ENCODE measurements at regions not wholly inside any gene's neighbourhood (a gene's known extent, or its start where the extent isn't known, plus 50 kb on each side); places are given as distances from the start of the nearest gene placed in this dataset.

GRCh38 chr2:209368406-209368805 lies 55.4 kb upstream of the MAP2 start:
- TF ChIP-seq CTCF (IDR thresholded peaks at IDR 0.05), result no peak
- TF ChIP-seq POLR2A (IDR thresholded peaks at IDR 0.05), result no peak

All from esophagus squamous epithelium (tissue), 4 donors.